ENCODE measurements at regions not wholly inside any gene's neighbourhood (a gene's known extent, or its start where the extent isn't known, plus 50 kb on each side); places are given as distances from the start of the nearest gene placed in this dataset.

- no peak for TF ChIP-seq CTCF (conservative IDR thresholded peaks at IDR 0.05; ENCODE audit: low read depth in 2 of 2)
- no peak for TF ChIP-seq EZH2 (IDR thresholded peaks at IDR 0.05; ENCODE audit: low read depth, unreplicated experiment)
- TF ChIP-seq ZNF114 (CRISPR knock-in tag; IDR thresholded peaks at IDR 0.05), result no peak
- no peak for TF ChIP-seq POLR2AphosphoS5 (IDR thresholded peaks at IDR 0.05; ENCODE audit: low read depth)
Measured at GRCh38 chr4:137608085-137608484, 75.8 kb upstream of the PCDH18 start.
